Activated CD8-positive, alpha-beta memory T cell treated with anti-CD3 and anti-CD28 coated beads for 24 hours (primary cell): ENCODE measurements at regions not wholly inside any gene's neighbourhood (a gene's known extent, or its start where the extent isn't known, plus 50 kb on each side); places are given as distances from the start of the nearest gene placed in this dataset.

Experiments used
- DNase-seq: peaks from one replicate; pipeline ENCODE4 v3.0.0-alpha.2; 2020

GRCh38 chr6:33950891-33951889 is 147.4 kb upstream of the MLN start:
- no peak for DNase-seq

- no peak for DNase-seq
These were observed 146.7 kb upstream of the MLN start for GRCh38 chr6:33950472-33950881.

- no peak for DNase-seq
These were observed 146.2 kb upstream of the MLN start for GRCh38 chr6:33949877-33950435.

DNA sequence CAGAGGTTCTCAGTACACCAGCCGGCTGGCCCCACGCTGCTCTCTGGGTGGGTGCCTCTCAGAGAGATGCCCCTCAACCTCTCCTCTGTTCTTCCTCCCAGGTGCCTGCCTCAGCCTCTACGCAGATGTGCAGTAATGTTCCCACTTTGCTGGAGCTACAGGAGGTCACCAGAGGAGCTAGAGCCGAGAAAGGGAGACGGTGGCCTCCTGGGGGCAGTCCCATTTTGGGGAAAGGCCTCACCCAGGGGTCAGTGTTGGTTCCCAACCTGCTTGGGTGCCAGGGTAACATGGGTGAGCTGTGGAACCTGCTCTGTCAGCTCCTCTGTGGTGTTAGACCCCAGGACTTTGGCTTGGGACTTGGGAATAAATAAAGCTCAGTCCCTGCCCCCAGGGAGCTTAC is 145.3 kb upstream of the MLN start:
- no peak for DNase-seq

DNA sequence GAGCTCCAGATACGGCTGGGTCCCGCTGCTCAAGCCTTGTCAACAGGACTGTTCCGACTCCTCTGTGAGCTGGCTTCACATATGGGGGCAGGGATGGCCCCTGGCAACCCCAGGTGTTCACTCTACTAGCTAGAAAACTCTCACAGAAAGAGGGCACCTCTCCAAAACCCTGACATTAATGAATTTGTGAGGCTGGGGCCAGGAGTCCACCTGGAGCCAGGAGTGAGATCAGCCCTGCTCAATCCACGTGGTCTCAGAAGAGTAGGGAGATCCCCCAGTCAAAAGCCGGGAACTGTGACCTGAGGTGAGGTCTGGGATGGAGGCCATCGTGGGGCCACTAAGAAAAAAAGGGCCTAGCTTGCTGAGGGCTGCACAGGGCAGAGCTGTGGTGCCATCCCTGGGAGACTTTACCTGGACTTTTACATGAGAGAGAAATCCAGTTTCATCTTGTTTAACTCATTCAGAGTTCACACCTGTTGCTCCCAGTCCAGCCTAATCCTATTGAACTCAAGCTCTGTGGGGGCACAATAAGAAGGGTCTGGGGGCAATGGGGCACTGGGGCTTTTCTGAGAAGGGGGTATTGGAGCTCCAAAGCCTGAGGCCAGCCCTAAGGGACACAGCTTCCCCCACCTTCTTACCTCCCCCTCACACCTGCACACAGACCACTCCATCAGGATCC is 144.3 kb upstream of the MLN start:
- DNase-seq: no peak

GRCh38 chr6:33947047-33947446 is 143.2 kb upstream of the MLN start:
- DNase-seq: no peak

GRCh38 chr6:33945931-33946330 is 142.1 kb upstream of the MLN start:
- DNase-seq: no peak

GRCh38 chr6:33944686-33945411 is 141.0 kb upstream of the MLN start:
- no peak for DNase-seq

DNA sequence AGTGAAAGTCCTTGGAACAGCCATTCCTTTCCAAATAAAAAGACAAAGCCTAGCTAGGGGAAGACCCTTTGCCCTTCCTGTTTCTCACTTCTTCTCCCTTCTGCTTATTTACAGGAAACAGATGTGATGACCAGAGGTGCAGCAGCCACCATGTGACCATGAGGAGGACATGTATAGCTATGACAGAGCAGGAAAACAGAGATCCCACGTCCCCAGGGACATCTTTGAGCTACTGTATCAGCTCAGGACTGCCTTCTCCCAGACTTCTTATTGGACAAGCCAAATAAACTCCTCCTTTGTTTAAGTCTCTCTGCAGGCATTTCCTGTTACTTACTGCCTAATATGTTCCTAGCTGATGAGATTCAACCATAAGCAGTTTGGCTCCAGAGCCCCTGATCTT is 133.1 kb upstream of the MLN start:
- no peak for DNase-seq

DNA sequence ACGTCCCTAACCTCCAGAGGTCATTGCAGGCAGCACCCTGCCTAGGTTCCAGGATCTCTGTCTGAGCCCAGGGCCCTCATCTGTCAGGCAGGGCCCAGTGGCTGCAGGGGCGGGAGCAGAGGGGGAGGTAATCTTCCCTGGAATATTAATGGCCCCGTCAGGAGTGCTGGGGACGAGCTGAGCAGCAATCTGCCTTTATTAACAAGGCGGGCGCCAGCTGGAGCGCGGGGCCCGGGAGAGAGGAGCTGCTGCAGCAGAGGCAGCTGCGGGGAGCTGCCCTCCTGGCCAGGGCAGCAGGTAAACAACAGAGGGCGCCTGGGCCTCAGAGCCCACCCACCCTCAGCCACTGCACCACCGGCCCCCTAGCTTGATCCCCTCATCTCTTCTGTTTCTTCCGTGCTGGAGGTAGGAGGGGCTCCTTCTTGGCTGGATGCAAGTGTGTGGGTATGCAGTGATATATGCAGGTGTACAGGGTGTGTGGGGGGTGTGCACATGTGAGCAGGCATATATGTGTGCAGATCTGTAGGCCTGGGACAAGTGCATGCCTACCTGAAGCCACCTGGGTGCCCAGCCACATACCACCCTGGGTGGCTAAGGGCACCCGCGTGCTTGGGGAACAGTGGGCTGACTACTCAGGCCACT is 131.8 kb upstream of the MLN start:
- DNase-seq: no peak

- DNase-seq: no peak
These were observed 131.0 kb upstream of the MLN start for GRCh38 chr6:33934731-33935270.

GRCh38 chr6:33933101-33933500 is 129.3 kb upstream of the MLN start:
- no peak for DNase-seq

DNA sequence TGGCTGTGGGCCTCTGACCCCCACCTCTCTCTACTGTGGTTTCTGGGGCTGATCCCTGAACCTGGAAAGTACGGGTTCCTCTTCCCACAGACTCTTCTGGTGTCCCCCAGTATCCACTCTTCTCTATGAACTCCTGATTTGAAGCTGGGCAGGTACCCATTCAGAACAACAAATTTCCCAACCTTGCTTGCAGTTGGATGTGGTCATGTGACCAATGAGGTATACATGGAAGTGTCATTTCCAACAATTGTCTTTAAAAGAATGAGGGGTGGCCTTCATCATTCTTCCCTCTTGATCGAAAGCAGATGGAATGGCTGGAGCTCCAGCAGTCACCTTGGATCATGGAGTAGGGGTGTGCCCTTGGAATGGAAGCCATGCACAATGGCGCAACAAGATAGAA is 128.0 kb upstream of the MLN start:
- no peak for DNase-seq

GRCh38 chr6:33929575-33930288 is 125.9 kb upstream of the MLN start:
- no peak for DNase-seq

DNA sequence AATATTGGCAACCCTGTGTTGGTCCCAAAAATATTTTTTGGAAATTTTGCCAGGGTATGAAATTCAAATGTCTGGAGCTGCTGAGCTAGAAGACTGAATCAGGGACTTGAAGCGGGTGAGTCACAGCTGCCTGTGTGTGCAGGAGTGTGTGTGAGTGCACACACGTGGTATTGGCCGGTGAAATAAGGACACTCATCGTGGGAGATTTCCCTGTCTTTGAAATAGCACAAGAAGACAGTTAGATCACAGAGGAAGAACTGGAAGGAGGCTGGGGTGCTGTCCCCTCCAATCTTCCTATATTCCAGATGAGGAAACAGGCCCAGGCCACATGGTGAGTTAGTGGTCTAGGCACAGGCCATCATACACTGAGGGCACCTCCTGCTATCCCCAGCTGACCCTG is 123.8 kb upstream of the MLN start:
- DNase-seq: no peak

DNA sequence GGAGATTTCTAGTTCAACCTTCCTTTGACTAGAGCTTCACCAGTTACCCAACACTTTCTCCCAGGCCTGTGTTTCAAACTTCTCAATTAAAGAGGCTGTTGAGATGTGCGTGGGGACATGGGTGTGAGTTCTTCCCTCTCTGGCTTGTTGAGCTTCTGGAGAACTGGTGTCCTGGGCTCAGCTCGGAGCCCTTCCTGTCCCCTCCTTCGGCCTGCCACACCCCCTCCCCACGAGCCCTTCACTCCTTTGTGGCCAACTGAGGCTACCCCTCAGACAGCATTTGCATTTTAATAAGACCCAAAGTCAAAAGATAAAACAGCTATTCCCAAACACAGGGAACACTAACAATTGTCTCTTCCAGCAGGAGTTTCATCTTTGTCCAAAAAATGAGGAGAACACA is 123.3 kb upstream of the MLN start:
- DNase-seq: no peak

DNA sequence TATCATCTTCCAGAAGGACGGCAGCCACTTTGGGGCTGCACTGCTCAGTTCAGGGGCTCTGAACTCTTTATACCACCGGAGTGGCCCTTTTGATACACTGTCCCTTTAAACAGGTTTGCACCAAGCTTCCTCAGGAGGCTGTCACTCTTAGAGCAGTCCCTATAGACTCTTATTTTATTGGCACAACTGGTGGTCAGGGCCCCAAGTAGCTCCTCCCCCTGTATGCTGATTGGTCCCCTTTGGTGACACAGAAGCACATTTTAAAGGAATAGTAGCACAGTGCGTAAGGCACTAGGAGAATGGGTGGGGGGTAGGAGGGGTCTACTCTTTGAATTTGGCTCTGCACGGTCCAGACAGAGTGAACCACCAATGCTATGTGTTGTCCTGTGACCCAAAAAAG is 122.6 kb upstream of the MLN start:
- DNase-seq: no peak

- no peak for DNase-seq
These were observed 122.1 kb upstream of the MLN start for GRCh38 chr6:33925936-33926335.

DNA sequence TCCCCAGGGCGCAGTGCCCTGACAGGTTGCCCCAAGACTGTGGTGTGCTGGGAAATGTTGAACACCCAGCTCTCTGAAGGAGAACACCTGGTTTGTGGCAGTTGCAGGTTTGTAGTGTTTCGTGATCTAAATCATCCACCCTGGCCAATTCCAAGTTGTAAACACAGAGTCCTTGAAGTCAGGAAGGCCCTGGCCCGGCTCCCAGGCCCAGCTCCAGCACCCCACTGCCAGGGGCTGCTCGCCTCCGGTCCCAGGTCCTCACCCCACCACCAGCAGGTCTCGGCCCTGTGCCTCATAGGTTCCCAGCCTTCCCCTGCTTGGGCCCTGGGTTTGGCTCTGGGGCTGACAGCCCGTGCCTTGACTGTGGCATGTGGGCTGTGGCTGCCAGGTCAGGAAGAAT is 121.4 kb upstream of the MLN start:
- no peak for DNase-seq

GRCh38 chr6:33924681-33925080 is 120.9 kb upstream of the MLN start:
- DNase-seq: no peak

DNA sequence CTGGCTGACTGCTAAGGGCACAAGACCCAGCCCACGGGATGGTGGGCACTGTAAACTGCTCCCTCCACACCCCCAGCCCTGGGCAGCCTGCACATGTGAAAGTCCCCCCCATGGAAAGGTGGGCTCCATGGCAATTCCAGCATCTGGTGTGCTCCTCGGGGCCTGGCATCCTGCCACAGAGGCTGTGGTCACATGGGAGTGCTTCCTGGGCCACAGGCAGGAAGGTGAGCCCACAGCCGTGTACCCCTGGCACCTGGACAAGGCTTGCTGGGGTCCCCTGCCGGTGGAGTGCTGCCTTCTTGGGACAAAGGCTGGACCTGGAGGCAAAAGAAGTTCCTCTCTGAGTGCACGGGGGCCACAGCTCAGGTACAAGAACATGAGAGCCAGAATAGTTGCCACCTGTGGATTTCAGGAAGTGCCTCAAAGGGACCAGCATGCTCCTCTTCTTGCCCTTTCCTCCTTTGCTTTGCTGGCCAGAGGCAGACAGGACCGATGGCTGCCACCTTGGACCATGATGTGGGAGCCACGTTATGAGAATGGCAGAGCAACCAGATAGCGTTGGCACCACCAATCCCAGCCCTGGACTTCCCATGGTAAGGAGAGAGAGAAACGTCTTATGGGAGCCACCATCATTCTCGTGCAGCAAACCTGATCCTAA is 120.2 kb upstream of the MLN start:
- DNase-seq: no peak
